Urinary bladder (tissue), 3 donors: ENCODE measurements at regions not wholly inside any gene's neighbourhood (a gene's known extent, or its start where the extent isn't known, plus 50 kb on each side); places are given as distances from the start of the nearest gene placed in this dataset.
"Not testable (repeated sequence)": the region's sequence is repeated elsewhere in the genome, so short reads cannot be mapped to it uniquely, and the experiment has no call there.

Experiments used
- DNase-seq: peaks from one replicate; pipeline ENCODE4 v3.0.0-alpha.2; 2015; ENCODE audit errors: extremely low spot score
- H3K27ac ChIP-seq: one replicate; pipeline ENCODE4 v1.5.1; 2013; ENCODE audit warnings: low read depth, mild to moderate bottlenecking, moderate library complexity
- H3K36me3 ChIP-seq: one replicate; pipeline ENCODE4 v1.6.1; 2013; ENCODE audit warnings: mild to moderate bottlenecking, moderate library complexity; ENCODE audit not compliant: insufficient read depth
- H3K4me1 ChIP-seq: one replicate; pipeline ENCODE4 v1.6.1; 2013; ENCODE audit warnings: mild to moderate bottlenecking, moderate library complexity; ENCODE audit not compliant: insufficient read depth
- H3K4me3 ChIP-seq: one replicate; pipeline ENCODE4 v1.5.1; 2013; ENCODE audit warnings: low read depth, low read length
- WGBS: extraction: QIAGEN DNeasy Blood & Tissue Kit; methylation state at CpG from one replicate; pipeline ENCODE4 v1.1.7; 2013; 5-methylcytosine and 5-hydroxymethylcytosine counted together
- donor health status: healthy with polysubstance abuse.
- donor health status: healthy.

DNA sequence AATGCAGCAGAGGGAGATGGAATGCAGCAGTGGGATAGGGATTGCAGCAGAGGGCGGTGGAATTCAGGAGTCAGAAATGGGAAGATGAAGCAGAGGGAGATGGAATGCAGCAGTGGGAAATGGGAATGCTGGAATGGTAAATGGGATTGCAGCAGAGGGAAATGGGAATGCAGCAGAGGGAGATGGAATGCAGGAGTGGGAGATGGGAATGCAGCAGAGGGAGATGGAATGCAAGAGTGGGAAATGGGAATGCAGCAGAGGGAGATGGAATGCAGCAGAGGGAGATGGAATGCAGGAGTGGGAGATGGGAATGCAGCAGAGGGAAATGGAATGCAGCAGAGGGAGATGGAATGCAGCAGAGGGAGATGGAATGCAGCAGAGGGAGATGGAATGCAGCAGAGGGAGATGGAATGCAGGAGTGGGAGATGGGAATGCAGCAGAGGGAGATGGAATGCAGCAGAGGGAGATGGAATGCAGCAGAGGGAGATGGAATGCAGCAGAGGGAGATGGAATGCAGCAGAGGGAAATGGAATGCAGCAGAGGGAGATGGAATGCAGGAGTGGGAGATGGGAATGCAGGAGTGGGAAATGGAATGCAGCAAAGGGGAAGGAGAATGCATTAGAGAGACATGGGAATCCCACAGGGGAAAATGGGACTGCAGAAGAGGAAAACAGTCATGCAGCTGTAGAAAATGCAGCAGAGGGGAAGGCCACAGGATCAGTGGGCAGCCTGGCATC lies 329.8 kb downstream of the EMP1 start:
- not testable (repeated sequence) for H3K4me3 ChIP-seq, H3K36me3 ChIP-seq, H3K27ac ChIP-seq, H3K4me1 ChIP-seq, DNase-seq
- WGBS, result 76% methylated on average over 1 of the region's 1 CpG

- no peaks in the 10 kb centered on the region for H3K36me3 ChIP-seq
- H3K4me3 ChIP-seq, result no peak overlapping the region
- no peaks in the 10 kb centered on the region for H3K4me1 ChIP-seq
- no peak overlapping the region for H3K27ac ChIP-seq
- DNase-seq, result no peak
- WGBS, result 59% methylated on average over 4 of the region's 4 CpGs
Measured at GRCh38 chr12:13523536-13524307, 327.2 kb downstream of the EMP1 start.

- not testable (repeated sequence) for DNase-seq, H3K4me3 ChIP-seq
Measured at GRCh38 chr12:13518034-13518433, 321.5 kb downstream of the EMP1 start.

DNA sequence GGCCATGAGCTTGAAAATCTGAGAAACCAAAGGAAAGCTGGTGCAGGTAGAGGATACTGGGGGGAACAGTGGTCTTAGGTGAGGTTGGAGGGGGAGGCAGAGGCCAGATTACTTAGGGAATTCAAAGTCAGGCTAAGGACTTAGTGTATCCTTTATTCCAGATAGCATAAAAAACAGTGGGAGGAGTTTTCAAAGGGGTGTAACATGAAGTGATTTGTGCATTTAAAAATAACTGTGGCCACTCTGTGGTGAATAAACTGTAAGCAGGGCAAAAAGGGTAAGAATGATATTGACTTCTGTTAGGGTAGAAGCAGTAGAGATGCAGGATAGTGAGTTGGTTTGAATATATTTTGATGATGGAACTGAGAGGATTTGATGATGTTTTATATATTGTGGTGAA lies 313.2 kb downstream of the EMP1 start:
- Histone ChIP-seq H3K27ac (no peak overlapping the region), H3K4me1 (no peaks in the 10 kb centered on the region), H3K36me3 (no peaks in the 10 kb centered on the region), H3K4me3 (no peak overlapping the region)
- no peak for DNase-seq

More at GRCh38 chr12:13518034-13518433, 321.5 kb downstream of the EMP1 start:
- not testable (repeated sequence) for H3K36me3 ChIP-seq, H3K27ac ChIP-seq, H3K4me1 ChIP-seq
- 90% methylated on average over 4 of the region's 4 CpGs for WGBS

DNA sequence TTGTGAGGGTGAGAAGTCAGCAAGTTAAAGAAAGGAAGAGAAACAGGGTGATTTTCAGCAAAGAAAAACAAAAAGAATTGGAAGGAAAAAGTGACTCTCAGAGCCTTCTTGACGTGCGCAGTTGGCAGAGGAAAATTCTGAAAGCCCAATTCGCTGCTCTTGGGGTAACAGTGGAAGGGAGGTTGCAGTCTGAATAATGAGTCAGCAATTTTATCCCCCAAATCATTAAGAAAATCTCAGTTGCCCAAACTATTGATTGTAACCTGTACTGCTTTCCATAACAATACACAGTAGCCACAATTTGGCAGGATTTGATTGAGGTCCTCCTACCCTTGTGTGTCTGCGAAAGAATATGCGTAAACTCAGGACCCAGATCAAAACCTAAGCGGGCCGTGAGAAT lies 309.1 kb downstream of the EMP1 start:
- H3K36me3 ChIP-seq, result no peaks in the 10 kb centered on the region
- H3K27ac ChIP-seq, result no peak overlapping the region
- no peak overlapping the region for H3K4me3 ChIP-seq
- WGBS, result 85% methylated on average over 7 of the region's 7 CpGs
- no peak for DNase-seq
- no peaks in the 10 kb centered on the region for H3K4me1 ChIP-seq

DNA sequence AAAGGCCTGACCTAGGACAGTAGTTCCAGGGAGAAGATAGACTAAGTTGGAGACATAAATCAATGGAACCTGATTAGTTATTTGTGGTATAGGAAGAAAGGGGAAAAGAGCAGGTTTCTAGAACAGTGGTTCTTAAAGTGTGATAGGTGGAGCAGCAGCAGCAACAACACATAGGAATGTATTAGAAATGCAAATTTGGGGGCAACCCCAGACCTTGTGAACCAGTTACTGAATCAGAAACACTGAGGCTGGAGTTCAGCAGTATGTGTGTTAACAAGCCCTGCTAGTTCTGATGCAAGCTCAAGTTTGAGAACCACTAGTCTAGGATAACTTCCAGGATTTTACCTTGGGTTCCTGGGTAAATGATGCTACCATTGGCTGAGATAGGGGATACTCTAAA lies 308.7 kb downstream of the EMP1 start:
- no peak for DNase-seq
- no peaks in the 10 kb centered on the region for H3K4me1 ChIP-seq
- no peak overlapping the region for H3K27ac ChIP-seq
- no peak overlapping the region for H3K4me3 ChIP-seq
- no peaks in the 10 kb centered on the region for H3K36me3 ChIP-seq

DNA sequence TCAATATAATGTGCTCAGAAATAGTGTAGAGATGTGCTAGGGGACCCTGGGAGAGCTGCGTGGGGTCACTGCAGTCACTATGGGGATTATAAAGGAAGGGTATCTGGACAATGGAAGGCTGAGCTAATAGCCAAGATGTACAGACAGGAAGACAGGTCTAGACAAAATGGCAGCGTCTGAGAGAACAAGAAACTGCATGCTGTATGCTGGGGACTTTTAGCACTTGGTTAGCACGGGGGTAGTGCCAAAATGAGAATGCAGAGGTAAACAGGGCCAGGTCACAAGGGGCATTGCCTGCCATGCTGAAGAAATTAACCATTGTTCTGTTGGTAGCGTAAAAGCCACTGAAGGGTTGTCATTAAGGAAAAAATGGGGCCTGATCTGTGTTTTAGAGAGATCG lies 308.2 kb downstream of the EMP1 start:
- DNase-seq, result no peak
- WGBS, result 58% methylated on average over 5 of the region's 5 CpGs
- Histone ChIP-seq H3K27ac (no peak overlapping the region), H3K4me3 (no peak overlapping the region), H3K4me1 (no peaks in the 10 kb centered on the region), H3K36me3 (no peaks in the 10 kb centered on the region)

DNA sequence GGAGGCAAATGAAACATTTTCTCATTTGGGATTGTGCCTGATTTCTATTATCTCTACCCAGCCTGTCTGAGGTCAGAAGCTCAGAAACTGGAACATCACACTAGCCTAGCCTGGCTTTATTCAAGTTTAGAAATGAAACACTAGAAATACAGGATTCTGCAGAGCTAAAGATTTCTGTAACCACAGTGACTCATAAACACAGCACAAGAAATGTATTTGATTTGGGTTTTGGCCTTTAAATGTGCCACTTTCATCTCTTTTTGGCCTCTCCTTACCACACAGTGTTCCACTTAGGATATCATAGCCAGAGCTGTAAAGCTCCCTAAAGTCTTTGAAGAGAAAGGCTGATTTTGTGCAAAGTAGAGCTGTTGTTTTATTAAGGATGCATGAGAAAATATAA lies 307.5 kb downstream of the EMP1 start:
- no peak overlapping the region for H3K27ac ChIP-seq
- no peaks in the 10 kb centered on the region for H3K36me3 ChIP-seq
- H3K4me3 ChIP-seq, result no peak overlapping the region
- no peak for DNase-seq
- no peaks in the 10 kb centered on the region for H3K4me1 ChIP-seq

GRCh38 chr12:13503094-13503835 lies 306.7 kb downstream of the EMP1 start:
- no peak overlapping the region for H3K4me3 ChIP-seq
- H3K27ac ChIP-seq, result no peak overlapping the region
- no peaks in the 10 kb centered on the region for H3K4me1 ChIP-seq
- H3K36me3 ChIP-seq, result no peaks in the 10 kb centered on the region
- DNase-seq, result no peak
- WGBS, result 79% methylated on average over 2 of the region's 2 CpGs

- Histone ChIP-seq H3K36me3 (no peaks in the 10 kb centered on the region), H3K4me3 (no peak overlapping the region), H3K4me1 (no peaks in the 10 kb centered on the region), H3K27ac (no peak overlapping the region)
- WGBS, result 53% methylated on average over 3 of the region's 3 CpGs
- DNase-seq, result no peak
Measured at GRCh38 chr12:13499008-13499407, 302.5 kb downstream of the EMP1 start.

DNA sequence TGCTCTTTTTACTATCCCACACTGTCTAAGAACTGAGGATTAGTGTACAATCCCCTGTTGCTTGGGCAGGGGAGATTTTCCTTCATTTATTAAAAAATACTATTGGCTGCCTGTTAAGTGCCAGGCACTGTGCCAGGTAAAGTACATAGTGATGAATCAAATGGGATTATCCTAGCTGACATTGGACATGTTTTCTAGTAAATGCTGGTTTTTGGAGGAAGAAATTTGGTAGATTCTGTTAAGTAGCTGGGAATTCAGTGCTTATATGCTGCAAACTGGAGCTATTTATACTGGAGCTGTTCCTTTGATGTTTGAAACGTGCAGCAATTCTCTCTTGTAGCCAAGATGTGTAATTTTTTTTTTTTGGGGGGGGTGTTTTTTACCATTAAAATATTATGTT lies 299.6 kb downstream of the EMP1 start:
- Histone ChIP-seq H3K36me3 (no peaks in the 10 kb centered on the region), H3K27ac (no peak overlapping the region), H3K4me3 (no peak overlapping the region), H3K4me1 (no peaks in the 10 kb centered on the region)
- DNase-seq, result no peak
- 27% methylated on average over 1 of the region's 1 CpG for WGBS

DNA sequence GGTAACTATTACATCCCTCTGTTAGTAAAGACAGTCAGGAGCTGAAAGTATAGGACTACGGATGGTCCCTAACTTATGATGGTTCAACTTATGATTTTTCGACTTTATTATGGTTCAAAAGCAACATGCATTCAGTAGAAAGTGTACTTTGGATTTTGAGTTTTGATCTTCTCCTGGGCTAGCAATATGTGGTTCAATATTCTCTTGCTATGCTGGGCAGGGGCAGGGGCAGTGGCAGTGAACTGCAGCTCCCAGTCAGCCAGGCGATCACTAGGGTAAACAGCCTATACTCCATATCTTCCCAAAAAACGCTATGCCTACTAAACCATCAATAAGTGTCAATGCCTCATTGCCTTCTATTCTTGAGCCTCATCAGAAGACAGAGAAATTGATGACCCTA lies 292.7 kb downstream of the EMP1 start:
- H3K4me3 ChIP-seq, result no peak overlapping the region
- no peak for DNase-seq
- 95% methylated on average over 4 of the region's 4 CpGs for WGBS
- H3K36me3 ChIP-seq, result no peaks in the 10 kb centered on the region
- H3K4me1 ChIP-seq, result no peaks in the 10 kb centered on the region
- no peak overlapping the region for H3K27ac ChIP-seq

DNA sequence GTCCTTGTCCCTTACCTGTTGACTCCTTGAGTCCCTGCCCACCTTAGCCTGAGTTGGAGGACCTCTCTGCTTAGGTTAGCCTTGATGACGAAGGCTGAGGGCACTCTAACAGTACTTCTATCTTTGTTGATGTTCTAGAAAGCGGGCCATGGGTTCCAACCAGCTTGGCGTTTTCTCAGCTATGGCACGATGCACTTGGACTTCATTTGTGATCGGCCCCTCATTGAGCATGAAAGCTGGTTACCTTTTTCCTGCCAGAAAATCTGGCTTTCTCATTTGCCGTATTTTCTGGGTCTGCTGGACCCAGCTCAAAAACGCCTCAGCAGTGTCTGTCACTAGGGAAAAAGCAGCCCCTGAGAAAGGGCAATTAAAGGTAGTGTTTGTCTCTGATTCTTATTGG lies 290.8 kb downstream of the EMP1 start:
- H3K4me3 ChIP-seq, result no peak overlapping the region
- no peaks in the 10 kb centered on the region for H3K4me1 ChIP-seq
- H3K27ac ChIP-seq, result no peak overlapping the region
- no peak for DNase-seq
- WGBS, result 93% methylated on average over 7 of the region's 7 CpGs
- H3K36me3 ChIP-seq, result no peaks in the 10 kb centered on the region

DNA sequence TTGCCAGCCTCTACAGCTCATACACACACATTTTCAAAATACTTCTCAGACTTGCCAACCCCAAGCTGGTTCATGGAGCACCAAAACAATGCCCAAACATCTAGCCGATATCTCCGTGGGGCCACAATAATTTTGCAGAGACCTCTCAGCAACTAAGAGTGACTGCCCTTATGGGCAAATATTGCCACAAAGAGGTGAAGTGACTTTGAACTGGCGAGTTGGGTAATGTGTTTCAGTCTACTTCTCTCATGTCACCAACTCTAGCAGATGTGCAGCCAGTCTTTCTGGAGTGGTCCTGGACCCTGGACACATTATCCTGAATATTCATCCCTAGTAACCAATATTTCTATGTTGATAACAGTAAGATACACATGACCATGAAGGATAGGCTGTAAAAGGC lies 290.3 kb downstream of the EMP1 start:
- WGBS, result 88% methylated on average over 3 of the region's 3 CpGs
- H3K36me3 ChIP-seq, result no peaks in the 10 kb centered on the region
- H3K27ac ChIP-seq, result no peak overlapping the region
- no peak overlapping the region for H3K4me3 ChIP-seq
- H3K4me1 ChIP-seq, result no peaks in the 10 kb centered on the region
- DNase-seq, result no peak
